ENCODE measurements at regions not wholly inside any gene's neighbourhood (a gene's known extent, or its start where the extent isn't known, plus 50 kb on each side); places are given as distances from the start of the nearest gene placed in this dataset.

GRCh38 chr17:14582996-14583395 lies 282.1 kb downstream of the HS3ST3B1 start:
- BruUV-seq (replicated peaks) = no TSS peak
- H3K9me1 ChIP-seq (ENCODE audit: control insufficient read depth, insufficient read depth, low read length) = no peaks in the 10 kb centered on the region
- DNase-seq (ENCODE audit: extremely low read depth in 1 of 4, low spot score in 3 of 4) (no peak), FAIRE-seq (no peak), ATAC-seq (no peak)
- H3K4me1 ChIP-seq (replicated peaks in 1 of 2; ENCODE audit: control insufficient read depth in 2 of 2, insufficient read depth in 2 of 2, low read length in 2 of 2) = no peaks in the 10 kb centered on the region
- no peak overlapping the region for H3K9ac ChIP-seq (ENCODE audit: insufficient read depth in 1 of 2, low read depth in 2 of 2, low read length in 2 of 2)
- intact Hi-C loops (cut with micrococcal nuclease) (no loop called here), in situ Hi-C loops (cut with MboI) (no loop called here)
- no peaks in the 10 kb centered on the region for H3K27me3 ChIP-seq (ENCODE audit: control insufficient read depth in 2 of 2, insufficient read depth in 2 of 2, low read length in 2 of 2)
- no peak overlapping the region for H3K4me2 ChIP-seq (ENCODE audit: insufficient read depth, low read length)
- CTCF ChIA-PET (ENCODE audit: low intra/inter-chr PET ratio) = interaction anchor here (0.6 kb wide), 1 partner anchor 569 kb away, joined by 3 read pairs; no protein-coding TSS in a partner anchor
- H3K4me3 ChIP-seq = no peak overlapping the region
- no peaks in the 10 kb centered on the region for H3K79me2 ChIP-seq (ENCODE audit: control insufficient read depth, insufficient read depth, low read length)
- H4K20me1 ChIP-seq (replicated peaks; ENCODE audit: control insufficient read depth, insufficient read depth, low read length) = no peaks in the 10 kb centered on the region
- H2AFZ ChIP-seq (ENCODE audit: low read depth, low read length) = no peak overlapping the region
- no peak for TF ChIP-seq KDM5B (IDR thresholded peaks at IDR 0.05; ENCODE audit: insufficient replicate concordance, low read depth, low read length)
- TF ChIP-seq PHTF2 (CRISPR knock-in tag; IDR thresholded peaks at IDR 0.05) = no peak
- no peak for TF ChIP-seq RBM17 (IDR thresholded peaks at IDR 0.05; ENCODE audit: borderline replicate concordance, low read depth, low read length)
- no peaks in the 10 kb centered on the region for H3K36me3 ChIP-seq (ENCODE audit: control insufficient read depth, insufficient read depth, low read length)
- no peaks in the 10 kb centered on the region for H3K9me3 ChIP-seq (replicated peaks; ENCODE audit: control insufficient read depth, insufficient read depth, low read depth, low read length)
- 0% methylated on average over 2 of the region's 2 CpGs for WGBS (ENCODE audit: insufficient coverage, low coverage, missing lambda C conversion rate)
- POLR2A ChIA-PET = no interaction called here
- no peak overlapping the region for H3K27ac ChIP-seq (ENCODE audit: extremely low read depth, low read depth, low read length)

GRCh38 chr17:14581186-14581830 lies 280.4 kb downstream of the HS3ST3B1 start:
- H3K4me3 ChIP-seq = no peak overlapping the region
- no peaks in the 10 kb centered on the region for H3K79me2 ChIP-seq (ENCODE audit: control insufficient read depth, insufficient read depth, low read length)
- no peaks in the 10 kb centered on the region for H3K36me3 ChIP-seq (ENCODE audit: control insufficient read depth, insufficient read depth, low read length)
- FAIRE-seq (no peak), ATAC-seq (no peak), DNase-seq (ENCODE audit: extremely low read depth in 1 of 4, low spot score in 3 of 4) (no peak)
- H3K9ac ChIP-seq (ENCODE audit: insufficient read depth in 1 of 2, low read depth in 2 of 2, low read length in 2 of 2) = no peak overlapping the region
- no peaks in the 10 kb centered on the region for H3K27me3 ChIP-seq (ENCODE audit: control insufficient read depth in 2 of 2, insufficient read depth in 2 of 2, low read length in 2 of 2)
- H3K4me2 ChIP-seq (ENCODE audit: insufficient read depth, low read length) = no peak overlapping the region
- no peaks in the 10 kb centered on the region for H3K9me1 ChIP-seq (ENCODE audit: control insufficient read depth, insufficient read depth, low read length)
- no TSS peak for BruUV-seq (replicated peaks)
- intact Hi-C loops (cut with micrococcal nuclease) = no loop called here
- WGBS (ENCODE audit: insufficient coverage, low coverage, missing lambda C conversion rate) = 1% methylated on average over 10 of the region's 10 CpGs
- CTCF ChIA-PET (ENCODE audit: low intra/inter-chr PET ratio) = no interaction called here
- no peak overlapping the region for H3K27ac ChIP-seq (ENCODE audit: extremely low read depth, low read depth, low read length)
- POLR2A ChIA-PET = no interaction called here
- no peaks in the 10 kb centered on the region for H3K9me3 ChIP-seq (replicated peaks; ENCODE audit: control insufficient read depth, insufficient read depth, low read depth, low read length)
- in situ Hi-C loops (cut with MboI) = no loop called here
- no peak overlapping the region for H2AFZ ChIP-seq (ENCODE audit: low read depth, low read length)
- H3K4me1 ChIP-seq (replicated peaks in 1 of 2; ENCODE audit: control insufficient read depth in 2 of 2, insufficient read depth in 2 of 2, low read length in 2 of 2) = no peaks in the 10 kb centered on the region
- TF ChIP-seq E2F6 (IDR thresholded peaks at IDR 0.05; ENCODE audit: borderline replicate concordance in 1 of 2, extremely low read depth in 1 of 2, insufficient read depth in 1 of 2, insufficient read length in 1 of 2, low read depth in 1 of 2, low read length in 1 of 2, poor library complexity in 1 of 2, severe bottlenecking in 1 of 2) = no peak
- TF ChIP-seq ZC3H8 (IDR thresholded peaks at IDR 0.05) = no peak
- no peak for TF ChIP-seq USF1 (CRISPR knock-in tag; IDR thresholded peaks at IDR 0.05)
- TF ChIP-seq GATAD2B (IDR thresholded peaks at IDR 0.05; ENCODE audit: borderline replicate concordance) = no peak
- no peak for TF ChIP-seq UBTF (IDR thresholded peaks at IDR 0.05; ENCODE audit: borderline replicate concordance in 1 of 2, low read depth in 2 of 2, low read length in 2 of 2)
- TF ChIP-seq NR3C1 (CRISPR knock-in tag; IDR thresholded peaks at IDR 0.05) = no peak
- TF ChIP-seq CEBPG (CRISPR knock-in tag; IDR thresholded peaks at IDR 0.05) = no peak
- TF ChIP-seq CEBPG (tag; conservative IDR thresholded peaks at IDR 0.05 in 1 of 2, IDR thresholded peaks at IDR 0.05 in 1 of 2) = no peak
- no peak for TF ChIP-seq ZNF77 (CRISPR knock-in tag; IDR thresholded peaks at IDR 0.05)
- no peaks in the 10 kb centered on the region for H4K20me1 ChIP-seq (replicated peaks; ENCODE audit: control insufficient read depth, insufficient read depth, low read length)
